ENCODE measurements at regions not wholly inside any gene's neighbourhood (a gene's known extent, or its start where the extent isn't known, plus 50 kb on each side); places are given as distances from the start of the nearest gene placed in this dataset.

GRCh38 chr18:67995769-67996168 is 479.2 kb upstream of the DSEL start:
- no peak for DNase-seq (ENCODE audit: low read depth, low spot score)

DNA sequence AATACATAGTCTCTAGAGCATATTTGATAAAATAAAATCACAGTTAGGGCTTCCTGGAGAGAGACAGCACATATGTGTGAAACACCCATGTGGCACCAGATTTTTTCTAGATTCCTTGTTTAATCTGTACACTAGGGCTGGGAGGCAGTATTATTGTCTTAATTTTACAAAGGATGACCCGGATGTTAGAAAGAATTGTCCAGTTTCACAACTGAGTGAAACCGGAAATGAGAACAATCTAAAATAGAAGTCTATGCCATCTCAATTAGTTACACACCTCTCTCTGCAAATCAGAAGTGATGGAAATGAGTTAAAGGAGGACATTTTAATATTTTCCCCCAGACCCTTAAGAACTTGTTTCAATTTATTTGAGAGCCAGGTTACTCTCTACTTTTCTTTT is 463.7 kb upstream of the DSEL start:
- no peak for DNase-seq (ENCODE audit: low read depth, low spot score)

DNA sequence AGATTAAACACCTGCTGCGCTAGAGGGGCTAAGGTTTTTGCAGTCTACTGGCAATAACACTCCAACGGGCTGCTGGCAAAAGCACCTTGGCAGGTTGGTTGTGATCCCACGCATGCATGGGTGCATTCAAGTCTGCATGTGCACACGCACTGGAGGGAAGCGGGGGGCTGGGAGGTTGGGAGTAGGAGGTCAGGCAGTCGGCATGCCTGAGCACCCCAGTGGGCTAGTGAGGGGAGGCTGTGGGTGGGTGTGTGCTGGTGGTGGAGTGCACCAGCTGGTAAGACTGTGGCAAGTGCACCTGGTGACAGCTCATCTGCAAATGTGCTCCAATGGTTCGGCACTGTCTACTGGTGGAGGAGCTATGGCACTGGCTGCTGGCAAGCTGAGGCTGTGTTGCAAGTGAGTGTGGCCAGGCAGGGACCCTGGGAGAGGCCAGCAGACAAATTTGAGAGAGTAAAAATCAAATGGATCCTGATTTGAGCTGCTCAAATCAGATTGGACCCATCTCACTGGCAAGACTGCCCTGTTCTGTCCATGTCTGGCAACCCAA is 460.6 kb upstream of the DSEL start:
- DNase-seq (ENCODE audit: low read depth, low spot score): no peak

- DNase-seq (ENCODE audit: low read depth, low spot score): no peak
Observed at GRCh38 chr18:67973916-67974315, 457.4 kb upstream of the DSEL start.

GRCh38 chr18:67969458-67969857 is 452.9 kb upstream of the DSEL start:
- DNase-seq (ENCODE audit: low read depth, low spot score): no peak

DNA sequence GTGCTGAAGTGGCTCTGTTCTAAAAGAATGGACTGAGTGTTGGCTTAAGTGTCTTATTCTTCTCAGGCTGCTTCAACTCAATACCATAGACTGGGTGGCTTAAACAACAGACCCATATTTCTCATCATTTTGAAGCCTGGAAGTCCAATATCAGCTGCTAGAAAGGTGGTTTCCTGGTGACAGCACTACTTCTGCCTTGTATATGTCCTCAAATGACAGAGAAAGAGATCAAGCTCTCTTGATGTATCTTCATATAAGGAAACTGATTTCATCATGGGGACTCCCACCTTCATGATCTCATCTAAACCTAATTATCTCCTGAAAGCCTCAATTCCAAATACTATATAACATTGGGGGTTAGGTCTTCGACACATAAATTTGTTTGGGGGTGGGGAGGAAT is 449.7 kb upstream of the DSEL start:
- no peak for DNase-seq (ENCODE audit: low read depth, low spot score)

DNA sequence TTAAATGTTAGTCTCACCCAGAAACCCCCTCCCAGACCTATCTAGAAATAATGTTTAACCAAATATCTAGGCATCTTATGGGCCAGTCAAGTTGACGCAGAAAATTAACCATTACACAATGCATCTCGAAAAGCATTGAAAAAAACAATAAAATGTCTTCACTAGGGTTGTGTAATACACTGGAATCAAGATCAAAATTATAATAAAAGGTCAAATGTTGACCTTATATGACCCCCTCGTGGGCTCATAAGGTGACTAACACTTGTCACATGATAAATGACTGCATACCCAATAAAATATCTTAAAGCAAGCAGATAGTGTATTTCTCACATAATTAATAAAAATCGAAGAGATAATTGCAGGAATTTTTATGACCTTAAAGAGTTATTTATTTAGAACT is 447.9 kb upstream of the DSEL start:
- no peak for DNase-seq (ENCODE audit: low read depth, low spot score)

- DNase-seq (ENCODE audit: low read depth, low spot score): no peak
Observed at GRCh38 chr18:67961701-67962440, 445.4 kb upstream of the DSEL start.

DNA sequence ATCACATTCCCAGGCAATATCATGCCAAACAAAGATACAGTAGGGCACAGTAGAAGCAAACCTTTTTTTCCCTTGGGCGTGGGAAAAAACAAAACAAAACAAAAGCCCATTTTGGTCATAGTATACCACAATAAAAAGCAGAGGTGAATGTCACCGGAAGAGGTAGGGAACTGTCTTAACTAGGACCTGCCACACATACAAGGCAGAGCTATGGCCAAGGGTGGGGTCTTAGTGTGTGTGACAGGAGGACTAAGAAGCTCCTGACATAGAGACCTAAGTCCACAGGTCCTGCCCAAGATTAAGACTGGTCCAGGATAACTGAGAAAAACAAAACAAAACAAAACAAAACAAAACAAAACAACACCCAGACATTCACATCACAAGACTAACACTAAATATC is 441.2 kb upstream of the DSEL start:
- DNase-seq (ENCODE audit: low read depth, low spot score): no peak

GRCh38 chr18:67954594-67954993 is 438.1 kb upstream of the DSEL start:
- no peak for DNase-seq (ENCODE audit: low read depth, low spot score)

DNA sequence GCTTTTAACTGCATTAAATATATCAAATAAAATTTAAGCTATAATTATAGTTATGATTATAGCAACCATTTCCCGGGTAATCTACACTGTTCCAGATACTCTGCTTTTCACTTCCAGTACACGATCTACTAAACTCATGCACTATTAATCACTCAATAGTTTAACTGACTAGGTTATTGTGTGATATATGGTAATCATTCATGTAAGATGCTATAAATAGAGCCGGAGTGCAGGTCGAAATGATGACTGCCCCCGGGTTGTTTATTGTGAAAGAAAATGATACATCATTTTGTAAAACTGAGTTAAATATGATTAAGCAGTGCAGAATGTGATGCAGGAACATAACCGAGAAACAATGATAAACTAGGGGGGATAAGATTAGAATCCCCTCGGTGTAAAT is 434.6 kb upstream of the DSEL start:
- DNase-seq (ENCODE audit: low read depth, low spot score): no peak

DNA sequence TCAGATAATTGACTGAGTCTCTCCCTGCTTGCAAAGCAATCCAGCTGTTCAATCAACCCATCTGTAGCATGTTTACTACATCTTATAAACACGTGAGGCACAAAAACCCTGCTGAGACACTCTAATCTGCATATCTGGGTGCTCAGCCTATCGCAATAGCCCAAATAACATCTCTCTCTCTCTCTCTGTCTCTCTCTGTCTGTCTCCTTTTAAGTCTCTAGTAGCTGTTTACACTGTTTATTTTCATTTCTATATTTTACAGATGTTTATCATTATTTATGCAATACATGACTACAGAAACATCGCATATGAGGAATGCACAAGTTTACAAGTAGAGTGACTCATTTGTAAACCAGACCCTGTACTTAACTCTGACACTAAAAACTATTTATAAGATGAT is 422.1 kb upstream of the DSEL start:
- no peak for DNase-seq (ENCODE audit: low read depth, low spot score)

DNA sequence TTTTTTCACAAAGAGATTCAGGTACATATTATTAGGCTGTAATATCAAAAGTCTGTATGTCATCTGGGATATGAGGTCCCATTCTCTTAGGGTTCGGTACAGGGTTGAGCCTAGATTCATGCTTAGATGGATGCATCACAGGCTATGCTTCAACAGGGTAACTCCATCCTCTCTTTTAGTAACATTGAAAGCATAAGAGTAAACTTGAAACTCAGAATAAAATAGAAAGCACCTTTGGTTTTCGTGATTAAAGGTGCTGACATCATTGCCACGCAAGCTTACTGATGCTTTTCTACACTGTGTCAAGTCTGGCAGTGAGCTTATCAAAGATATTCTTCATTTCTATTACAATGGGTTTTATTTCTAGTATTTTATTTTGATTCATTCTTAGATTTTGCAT is 419.1 kb upstream of the DSEL start:
- DNase-seq (ENCODE audit: low read depth, low spot score): no peak

DNA sequence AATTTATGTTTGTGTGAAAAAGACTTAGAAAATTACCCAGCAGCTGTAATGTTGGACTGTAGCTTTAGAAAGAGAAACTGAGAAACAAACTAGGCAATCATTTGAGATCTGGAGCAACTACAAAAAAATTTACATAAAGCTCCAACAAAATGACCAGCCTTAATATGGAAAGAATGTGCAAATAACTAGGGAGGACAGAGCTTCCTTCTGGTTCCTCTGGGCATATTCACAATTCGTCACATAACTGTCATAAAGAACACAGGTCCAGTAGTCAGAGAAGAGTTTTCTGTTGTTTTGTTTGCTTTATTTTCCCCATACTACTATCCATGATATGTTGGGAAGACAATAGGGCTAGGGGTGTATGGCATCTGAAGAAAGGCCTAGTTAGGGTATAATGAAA is 416.8 kb upstream of the DSEL start:
- DNase-seq (ENCODE audit: low read depth, low spot score): no peak

DNA sequence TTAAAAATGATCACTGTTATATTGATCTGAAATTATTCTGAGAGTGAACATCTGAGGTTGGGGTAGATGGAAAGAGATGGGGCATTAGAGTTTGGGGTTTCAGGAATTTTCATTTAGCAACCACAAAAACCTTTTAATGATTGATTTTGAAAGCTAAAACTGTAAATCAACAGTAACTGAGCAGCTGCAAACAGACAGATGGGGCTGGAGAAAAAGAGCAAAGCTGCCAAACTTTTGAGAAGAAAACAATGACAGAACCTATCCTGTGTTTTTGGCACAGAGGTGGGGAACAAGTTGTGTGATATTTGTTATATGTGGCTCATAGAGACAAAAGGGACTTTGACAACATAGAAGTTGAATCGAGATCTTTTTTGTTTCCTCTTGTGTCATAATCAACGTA is 415.8 kb upstream of the DSEL start:
- no peak for DNase-seq (ENCODE audit: low read depth, low spot score)

- no peak for DNase-seq (ENCODE audit: low read depth, low spot score)
Observed at GRCh38 chr18:67926929-67927864, 410.7 kb upstream of the DSEL start.

- DNase-seq (ENCODE audit: low read depth, low spot score): no peak
Observed at GRCh38 chr18:67924656-67925055, 408.1 kb upstream of the DSEL start.

- DNase-seq (ENCODE audit: low read depth, low spot score): no peak
Observed at GRCh38 chr18:67919316-67919715, 402.8 kb upstream of the DSEL start.

GRCh38 chr18:67916097-67916496 is 399.6 kb upstream of the DSEL start:
- no peak for DNase-seq (ENCODE audit: low read depth, low spot score)

DNA sequence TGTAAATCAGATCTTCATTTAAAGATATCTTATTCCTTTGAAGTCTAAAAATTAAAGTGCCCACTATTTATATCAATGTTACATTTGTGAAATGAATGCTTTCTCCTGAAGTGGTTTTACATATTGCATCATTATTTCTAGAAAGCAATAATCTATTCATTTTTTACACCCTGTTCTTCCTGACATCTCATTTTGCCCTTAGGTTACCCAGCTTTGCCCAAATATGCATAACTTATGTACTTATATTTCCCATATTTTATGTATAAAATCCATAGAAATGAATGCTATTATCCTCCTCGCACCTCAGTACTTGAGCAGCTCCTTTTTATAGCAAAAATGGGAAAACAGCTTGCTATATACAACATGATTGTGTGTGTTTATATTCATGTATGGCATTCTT is 396.5 kb upstream of the DSEL start:
- DNase-seq (ENCODE audit: low read depth, low spot score): no peak

- no peak for DNase-seq (ENCODE audit: low read depth, low spot score)
Observed at GRCh38 chr18:67901573-67901972, 385.1 kb upstream of the DSEL start.

GRCh38 chr18:67896451-67896850 is 379.9 kb upstream of the DSEL start:
- no peak for DNase-seq (ENCODE audit: low read depth, low spot score)

GRCh38 chr18:67893916-67894315 is 377.4 kb upstream of the DSEL start:
- DNase-seq (ENCODE audit: low read depth, low spot score): no peak
